Central memory CD8-positive, alpha-beta T cell (primary cell): ENCODE measurements at regions not wholly inside any gene's neighbourhood (a gene's known extent, or its start where the extent isn't known, plus 50 kb on each side); places are given as distances from the start of the nearest gene placed in this dataset.
"Not testable (repeated sequence)": the region's sequence is repeated elsewhere in the genome, so short reads cannot be mapped to it uniquely, and the experiment has no call there.

Source experiments
- ATAC-seq: fragments of 150-1000 bp; cut with Tn5 transposase; replicated peaks from 2 replicates; pipeline ENCODE4 v1.10.0; 2022; ENCODE audit warnings: mild to moderate bottlenecking, moderate FRiP score, moderate number of reproducible peaks; ENCODE audit not compliant: poor library complexity, severe bottlenecking; ENCODE audit errors: extremely low read depth
- DNase-seq, 2 donors: peaks; one replicate each; pipeline ENCODE4 v3.0.0; 2021; ENCODE audit warnings: low spot score in 2 of 2
- H3K27ac Mint-ChIP-seq: one replicate; pipeline ENCODE4 v1.8.0; 2022; ENCODE audit warnings: low read depth, mild to moderate bottlenecking, moderate library complexity, mixed read lengths
- H3K27me3 Mint-ChIP-seq: one replicate; pipeline ENCODE4 v1.8.0; 2022; ENCODE audit warnings: mixed read lengths
- H3K36me3 Mint-ChIP-seq: one replicate; pipeline ENCODE4 v1.8.0; 2022; ENCODE audit warnings: mild to moderate bottlenecking, moderate library complexity, mixed read lengths; ENCODE audit not compliant: insufficient read depth
- H3K4me1 Mint-ChIP-seq: one replicate; pipeline ENCODE4 v1.8.0; 2022; ENCODE audit warnings: mixed read lengths
- H3K4me3 Mint-ChIP-seq: one replicate; pipeline ENCODE4 v1.8.0; 2022; ENCODE audit warnings: mild to moderate bottlenecking, moderate library complexity, mixed read lengths
- H3K9me3 Mint-ChIP-seq: one replicate; pipeline ENCODE4 v1.8.0; 2022; ENCODE audit warnings: mixed read lengths

DNA sequence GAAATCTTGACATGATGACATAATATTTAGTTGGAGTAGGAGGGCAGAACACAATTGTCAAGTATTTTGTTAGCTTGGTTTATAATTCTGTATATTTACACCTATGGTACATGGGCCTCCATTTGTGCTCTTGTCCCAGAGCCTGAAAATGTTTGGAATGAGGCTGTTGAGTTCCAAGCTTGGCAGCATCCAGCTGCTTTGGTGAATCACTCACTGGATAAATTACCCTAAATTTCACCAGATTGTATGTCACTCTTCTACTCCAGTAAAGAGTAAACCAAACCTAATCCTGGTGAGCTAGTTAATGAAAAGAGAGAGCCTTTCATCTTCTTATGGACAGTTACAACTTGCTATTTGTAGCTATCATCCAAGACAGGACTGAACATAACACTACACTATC is 928.7 kb downstream of the DIPK2A start:
- H3K4me3 Mint-ChIP-seq: no peak overlapping the region
- no peaks in the 10 kb centered on the region for H3K4me1 Mint-ChIP-seq
- peaks cover 14% of the 10 kb centered on the region for H3K9me3 Mint-ChIP-seq
- no peaks in the 10 kb centered on the region for H3K27me3 Mint-ChIP-seq
- no peak for DNase-seq
- H3K27ac Mint-ChIP-seq: no peak overlapping the region
- ATAC-seq: no peak
- H3K36me3 Mint-ChIP-seq: no peaks in the 10 kb centered on the region

DNA sequence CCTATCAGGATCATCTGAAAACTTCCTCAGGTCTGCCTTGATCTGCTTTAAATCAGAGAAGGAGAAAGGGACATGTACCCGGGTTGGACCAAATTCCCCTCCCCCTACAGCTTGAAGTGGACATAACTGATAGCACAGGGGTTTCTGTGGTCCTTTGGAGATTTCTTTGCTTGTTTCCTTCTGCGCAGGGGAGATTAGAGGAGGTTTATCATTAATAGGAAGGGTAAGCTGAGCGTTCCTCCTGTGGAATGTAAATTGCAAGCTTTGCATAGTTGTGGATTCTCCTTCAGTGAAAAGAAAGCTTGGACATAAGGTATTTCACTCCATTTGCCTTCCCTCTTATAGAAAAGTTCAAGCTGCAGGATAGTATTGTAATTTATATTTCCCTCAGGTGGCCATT is 936.0 kb downstream of the DIPK2A start:
- H3K4me1 Mint-ChIP-seq, DNase-seq, H3K4me3 Mint-ChIP-seq, H3K27ac Mint-ChIP-seq, H3K36me3 Mint-ChIP-seq, ATAC-seq, H3K27me3 Mint-ChIP-seq: not testable (repeated sequence)
- H3K9me3 Mint-ChIP-seq: peaks cover 22% of the 10 kb centered on the region

DNA sequence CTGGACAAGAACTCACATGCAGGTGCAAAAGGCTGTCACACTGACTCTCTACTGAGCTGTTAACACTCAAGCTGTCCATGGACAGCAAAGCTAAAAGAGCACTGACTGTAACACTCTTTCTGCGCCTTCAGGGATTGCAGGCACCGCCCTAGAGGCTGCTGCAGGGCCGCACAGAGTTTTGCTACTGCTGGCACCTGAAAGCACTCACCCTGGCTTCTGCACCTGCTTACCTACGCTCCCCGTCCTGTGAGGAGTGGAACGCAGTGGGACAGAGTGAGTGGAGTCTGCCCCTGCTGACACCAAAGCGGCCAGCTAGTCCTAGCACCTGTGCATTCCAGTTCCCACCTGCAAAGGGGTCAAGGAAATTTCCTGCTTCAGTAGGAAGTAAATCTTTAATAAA is 941.3 kb downstream of the DIPK2A start:
- Mint-ChIP-seq H3K9me3 (peaks cover 5% of the 10 kb centered on the region), H3K4me3 (no peak overlapping the region), H3K4me1 (no peaks in the 10 kb centered on the region), H3K27ac (no peak overlapping the region), H3K27me3 (no peaks in the 10 kb centered on the region), H3K36me3 (no peaks in the 10 kb centered on the region)
- ATAC-seq (no peak), DNase-seq (no peak)

DNA sequence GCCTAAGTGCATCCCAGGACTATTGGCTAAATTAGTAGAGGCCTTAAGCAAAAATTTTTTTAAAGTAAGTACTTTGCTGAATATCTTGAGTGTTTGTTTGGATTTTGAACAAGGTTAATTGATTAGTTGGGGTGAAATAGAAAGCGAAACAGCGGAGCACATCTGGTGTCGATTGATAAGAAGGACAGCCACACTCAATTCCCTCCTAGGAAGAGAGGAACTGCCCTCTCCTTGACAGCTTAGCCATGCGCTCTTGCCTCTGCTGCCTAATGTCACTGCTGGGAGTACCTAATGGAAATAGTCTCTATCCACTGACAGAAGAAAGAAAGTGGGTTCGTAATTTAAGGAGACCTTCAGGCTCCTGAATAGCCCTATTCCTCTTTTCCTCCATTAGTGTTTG is 943.6 kb downstream of the DIPK2A start:
- ATAC-seq: no peak
- Mint-ChIP-seq H3K9me3 (no peaks in the 10 kb centered on the region), H3K27ac (no peak overlapping the region), H3K4me1 (no peaks in the 10 kb centered on the region), H3K27me3 (no peaks in the 10 kb centered on the region), H3K4me3 (no peak overlapping the region), H3K36me3 (no peaks in the 10 kb centered on the region)
- DNase-seq: no peak

DNA sequence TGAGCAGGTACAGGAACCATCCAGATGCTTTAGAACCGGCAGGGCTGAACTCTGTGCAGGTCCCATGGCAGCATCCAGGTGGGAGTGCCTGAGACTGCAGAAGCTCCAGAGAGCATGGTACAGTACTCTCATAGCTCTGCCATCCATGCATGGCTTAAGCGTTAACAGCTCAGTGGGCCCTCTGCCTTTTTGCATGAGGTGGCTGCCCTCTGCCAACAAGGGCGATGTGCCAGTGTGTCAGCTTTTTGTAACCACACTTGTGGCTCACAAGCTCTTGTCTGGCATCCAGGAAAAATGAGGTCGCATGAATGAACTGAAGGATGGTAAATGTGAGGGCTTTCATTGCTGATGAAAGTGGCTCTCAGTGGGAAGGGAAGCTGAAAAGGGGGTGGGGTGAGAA is 950.1 kb downstream of the DIPK2A start:
- no peak for DNase-seq

DNA sequence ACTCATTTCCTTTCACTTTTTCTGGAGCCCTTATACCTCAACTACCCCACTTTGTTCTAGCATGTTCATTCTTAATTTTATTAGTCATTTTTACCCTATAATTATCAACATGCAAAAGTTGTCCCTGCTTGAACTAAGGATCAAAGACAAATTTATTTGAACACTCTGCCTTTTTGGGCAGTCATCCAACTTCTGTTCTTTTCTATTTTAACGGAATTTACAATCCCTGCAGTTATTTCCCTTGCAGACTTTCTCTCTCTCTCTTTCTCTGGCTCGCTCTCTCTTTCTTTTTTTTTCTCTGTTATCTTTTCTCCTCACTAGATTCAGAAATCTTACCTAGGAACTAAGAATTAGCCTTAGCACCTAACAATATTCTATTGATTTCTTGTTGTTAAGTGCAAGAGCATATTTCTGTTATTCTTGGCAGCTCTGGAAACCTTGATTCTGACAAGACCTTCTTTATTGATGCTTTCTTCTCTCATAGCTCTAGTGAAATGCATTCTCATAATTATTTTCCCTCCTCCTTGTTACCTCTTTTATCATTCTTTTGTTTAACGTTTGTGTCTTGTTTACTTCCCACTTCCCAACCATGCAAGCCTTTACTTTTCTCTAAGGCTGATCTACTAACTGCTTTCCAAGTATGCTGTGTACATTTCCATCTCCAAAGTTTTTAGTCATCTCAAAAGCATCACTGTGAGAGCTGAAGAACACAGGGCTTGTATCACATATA is 951.6 kb downstream of the DIPK2A start:
- Mint-ChIP-seq H3K27me3 (no peaks in the 10 kb centered on the region), H3K36me3 (no peaks in the 10 kb centered on the region), H3K4me1 (no peaks in the 10 kb centered on the region), H3K27ac (no peak overlapping the region), H3K9me3 (peaks cover 5% of the 10 kb centered on the region), H3K4me3 (no peak overlapping the region)
- DNase-seq (no peak), ATAC-seq (no peak)

More for the DNA sequence above, 950.1 kb downstream of the DIPK2A start:
- Mint-ChIP-seq H3K27ac (no peak overlapping the region), H3K4me3 (no peak overlapping the region), H3K9me3 (peaks cover 5% of the 10 kb centered on the region), H3K36me3 (no peaks in the 10 kb centered on the region), H3K27me3 (no peaks in the 10 kb centered on the region), H3K4me1 (no peaks in the 10 kb centered on the region)
- ATAC-seq: no peak

DNA sequence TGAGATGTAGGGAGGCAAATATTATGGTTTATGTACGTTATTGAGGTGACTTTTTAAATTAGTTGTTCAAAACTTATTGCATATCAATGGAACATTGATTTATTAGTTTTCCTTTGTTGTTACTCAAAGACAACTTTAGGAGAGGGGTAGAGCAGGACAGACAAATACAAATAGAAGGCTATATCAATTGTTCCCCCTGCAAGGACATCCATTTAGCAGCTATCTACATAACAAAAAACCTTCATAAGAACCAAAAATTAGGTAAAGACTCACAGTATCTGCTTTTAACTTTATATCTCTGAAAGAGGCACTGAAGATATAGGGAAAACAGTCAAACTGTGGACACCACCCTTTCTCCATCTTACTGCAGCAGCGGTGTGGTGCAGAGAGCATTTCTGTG is 958.8 kb downstream of the DIPK2A start:
- no peak for ATAC-seq
- H3K9me3 Mint-ChIP-seq: peaks cover 18% of the 10 kb centered on the region

DNA sequence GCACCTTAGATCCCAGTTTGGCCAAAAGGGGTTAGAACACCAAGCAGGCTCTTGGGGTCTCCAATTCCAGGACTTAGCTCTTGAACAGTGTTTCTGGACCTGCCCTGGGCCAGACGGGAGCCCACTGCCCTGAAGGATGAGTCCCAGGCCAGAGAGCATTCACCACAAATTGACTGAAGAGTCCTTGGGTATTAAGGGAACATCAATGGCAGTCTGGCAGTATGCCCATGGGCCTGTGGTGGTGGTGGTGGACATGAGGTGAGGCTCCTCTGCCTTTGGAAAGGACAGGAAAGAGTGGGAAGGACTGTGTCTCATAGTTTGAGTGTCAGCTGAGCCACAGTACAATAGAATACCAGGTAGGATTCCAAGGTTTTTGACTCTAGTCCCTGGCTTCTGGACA is 960.0 kb downstream of the DIPK2A start:
- Mint-ChIP-seq H3K4me3 (no peak overlapping the region), H3K9me3 (peaks cover 18% of the 10 kb centered on the region), H3K36me3 (no peaks in the 10 kb centered on the region), H3K27me3 (no peaks in the 10 kb centered on the region), H3K4me1 (no peaks in the 10 kb centered on the region), H3K27ac (no peak overlapping the region)
- DNase-seq: no peak
- no peak for ATAC-seq

More for the DNA sequence above, 958.8 kb downstream of the DIPK2A start:
- Mint-ChIP-seq H3K4me1 (no peaks in the 10 kb centered on the region), H3K27ac (no peak overlapping the region), H3K27me3 (no peaks in the 10 kb centered on the region), H3K4me3 (no peak overlapping the region), H3K36me3 (no peaks in the 10 kb centered on the region)
- no peak for DNase-seq

DNA sequence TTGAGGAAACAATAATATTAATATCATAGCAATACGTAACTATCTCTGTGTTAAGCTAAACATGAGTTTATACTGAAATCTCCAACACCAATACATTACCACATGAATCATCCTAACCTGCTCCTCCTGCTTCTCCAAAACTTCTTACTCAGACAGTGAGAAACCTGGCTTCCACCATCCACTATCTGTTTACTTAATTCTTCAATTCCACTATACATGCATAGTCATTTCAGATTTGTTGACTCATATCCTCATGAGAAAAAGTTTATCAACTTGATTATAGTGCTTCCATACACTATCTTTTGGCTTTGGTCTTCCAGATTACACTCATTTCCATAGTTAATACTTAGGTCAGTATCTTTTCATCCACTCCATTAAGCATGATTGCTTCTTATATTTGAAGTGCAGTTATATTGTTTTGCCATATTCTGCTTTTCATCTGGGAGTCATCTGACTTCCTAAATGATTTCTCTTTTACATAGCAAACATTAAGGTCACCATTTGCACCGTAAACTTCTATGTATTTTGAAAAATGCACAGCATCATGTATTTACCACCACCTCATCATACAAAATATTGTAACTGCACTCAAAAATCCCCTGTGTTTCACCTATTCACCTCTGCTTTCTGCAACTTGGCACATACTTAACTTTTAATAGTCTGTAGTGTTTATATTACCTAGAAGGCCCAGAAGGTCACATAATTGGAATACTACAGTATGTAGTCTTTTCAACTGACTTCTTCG is 970.6 kb downstream of the DIPK2A start:
- Mint-ChIP-seq H3K27me3 (no peaks in the 10 kb centered on the region), H3K4me3 (no peak overlapping the region), H3K36me3 (no peaks in the 10 kb centered on the region), H3K9me3 (peaks cover 24% of the 10 kb centered on the region), H3K4me1 (no peaks in the 10 kb centered on the region), H3K27ac (no peak overlapping the region)
- DNase-seq: no peak
- no peak for ATAC-seq

DNA sequence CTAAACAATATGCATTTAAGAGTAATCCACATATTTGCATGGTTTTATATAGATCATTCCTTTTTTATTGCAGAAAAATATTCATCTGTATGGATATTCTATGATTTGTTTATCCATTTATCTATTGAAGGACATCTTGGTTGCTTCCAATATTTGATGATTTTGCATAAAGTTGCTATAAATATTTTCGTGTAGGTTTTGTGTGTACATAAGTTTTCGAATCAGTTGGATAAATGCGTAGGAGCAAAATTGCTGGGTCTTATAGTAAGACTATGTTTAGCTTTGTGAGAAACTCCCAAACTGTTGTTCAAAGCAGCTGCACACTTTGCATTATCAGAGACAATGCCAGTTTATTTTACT is 971.2 kb downstream of the DIPK2A start:
- H3K9me3 Mint-ChIP-seq: peaks cover 22% of the 10 kb centered on the region
- DNase-seq: no peak
- H3K36me3 Mint-ChIP-seq: no peaks in the 10 kb centered on the region
- H3K4me1 Mint-ChIP-seq: no peaks in the 10 kb centered on the region
- H3K4me3 Mint-ChIP-seq: no peak overlapping the region
- no peak for ATAC-seq
- no peak overlapping the region for H3K27ac Mint-ChIP-seq
- no peaks in the 10 kb centered on the region for H3K27me3 Mint-ChIP-seq

DNA sequence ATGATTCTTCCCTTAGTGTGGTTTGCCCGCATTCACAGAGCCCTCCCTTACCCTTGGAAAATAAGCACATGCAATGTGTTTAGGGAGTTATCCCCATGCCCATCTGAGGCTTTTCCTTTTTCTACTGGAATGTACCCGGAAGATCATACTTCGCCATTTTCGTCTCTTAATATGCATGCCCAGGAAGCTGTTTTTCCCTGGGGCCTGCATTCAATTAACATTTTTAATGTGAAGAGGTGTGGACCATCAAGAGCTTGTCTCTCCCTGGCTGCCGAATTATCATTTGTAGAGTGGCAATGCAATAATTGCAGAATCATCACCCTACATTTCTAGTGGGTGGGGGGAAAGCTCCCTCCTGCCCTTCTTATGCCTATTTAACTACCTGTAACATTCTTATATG is 976.3 kb downstream of the DIPK2A start:
- no peak for ATAC-seq

DNA sequence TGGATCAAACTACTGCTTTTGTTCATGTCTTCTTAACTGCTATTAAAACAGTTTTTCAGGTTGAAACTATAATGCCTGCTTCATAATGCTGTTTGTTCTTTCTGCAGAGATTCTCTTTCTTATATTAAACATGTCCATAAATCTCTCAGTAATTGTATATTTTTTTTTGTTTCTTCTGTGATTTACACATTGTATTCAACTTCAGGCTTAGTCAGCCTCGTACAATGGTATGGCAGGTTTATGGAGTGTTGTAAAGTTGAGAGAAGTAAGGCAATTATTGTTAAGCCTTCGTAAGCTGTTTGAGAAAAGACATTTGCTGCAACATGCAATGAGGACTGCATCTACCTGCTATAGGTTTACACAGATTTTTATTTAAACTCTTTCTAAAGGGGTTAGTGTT is 977.1 kb downstream of the DIPK2A start:
- no peak for DNase-seq
- no peak overlapping the region for H3K27ac Mint-ChIP-seq
- no peaks in the 10 kb centered on the region for H3K36me3 Mint-ChIP-seq
- no peak for ATAC-seq
- no peaks in the 10 kb centered on the region for H3K4me1 Mint-ChIP-seq
- no peaks in the 10 kb centered on the region for H3K27me3 Mint-ChIP-seq
- H3K4me3 Mint-ChIP-seq: no peak overlapping the region
- peaks cover 14% of the 10 kb centered on the region for H3K9me3 Mint-ChIP-seq

More for the DNA sequence above, 976.3 kb downstream of the DIPK2A start:
- H3K4me1 Mint-ChIP-seq: no peaks in the 10 kb centered on the region
- no peaks in the 10 kb centered on the region for H3K27me3 Mint-ChIP-seq
- no peak overlapping the region for H3K27ac Mint-ChIP-seq
- no peak for DNase-seq
- no peak overlapping the region for H3K4me3 Mint-ChIP-seq
- H3K9me3 Mint-ChIP-seq: peaks cover 14% of the 10 kb centered on the region
- H3K36me3 Mint-ChIP-seq: no peaks in the 10 kb centered on the region

DNA sequence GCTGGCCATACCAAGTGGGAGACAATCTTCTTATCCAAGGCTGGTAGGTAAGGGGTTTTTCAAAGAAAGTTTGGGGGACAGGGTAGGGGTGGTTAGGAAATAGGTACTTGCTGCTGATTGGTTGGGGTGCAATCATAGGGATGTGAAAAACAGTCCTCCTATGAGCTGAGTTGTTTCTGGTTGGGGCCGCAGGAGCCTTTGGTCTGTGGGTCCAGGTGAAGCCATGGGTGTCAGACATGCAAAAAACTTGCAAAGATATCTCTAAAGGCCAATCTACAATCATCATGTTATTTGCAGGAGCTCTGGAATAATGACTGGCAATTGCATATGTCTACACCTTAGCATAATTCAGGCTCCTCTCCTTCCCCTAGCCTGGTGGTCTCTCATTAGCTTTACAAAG is 982.3 kb downstream of the DIPK2A start:
- DNase-seq: no peak
- Mint-ChIP-seq H3K4me1 (no peaks in the 10 kb centered on the region), H3K27me3 (no peaks in the 10 kb centered on the region), H3K27ac (no peak overlapping the region), H3K36me3 (no peaks in the 10 kb centered on the region), H3K4me3 (no peak overlapping the region), H3K9me3 (peaks cover 17% of the 10 kb centered on the region)
- ATAC-seq: no peak
